Activated naive CD8-positive, alpha-beta T cell treated with anti-CD3 and anti-CD28 coated beads, Interleukin-2, amount 50 U/mL, for 24 hours (primary cell): ENCODE measurements at regions not wholly inside any gene's neighbourhood (a gene's known extent, or its start where the extent isn't known, plus 50 kb on each side); places are given as distances from the start of the nearest gene placed in this dataset.

Experiments used
- ATAC-seq: fragments of 150-1000 bp; cut with Tn5 transposase; one replicate; pipeline ENCODE4 v1.10.0; 2021
- DNase-seq: peaks from one replicate; pipeline ENCODE4 v3.0.0; 2021
- H3K27ac Mint-ChIP-seq: one replicate; pipeline ENCODE4 v1.8.0; 2021; ENCODE audit warnings: mild to moderate bottlenecking, mixed read lengths
- H3K27me3 Mint-ChIP-seq: one replicate; pipeline ENCODE4 v1.8.0; 2021; ENCODE audit warnings: mixed read lengths
- H3K36me3 Mint-ChIP-seq: one replicate; pipeline ENCODE4 v1.8.0; 2021; ENCODE audit warnings: low read depth, mixed read lengths
- H3K4me1 Mint-ChIP-seq: one replicate; pipeline ENCODE4 v1.8.0; 2021; ENCODE audit warnings: mixed read lengths
- H3K4me3 Mint-ChIP-seq: one replicate; pipeline ENCODE4 v1.8.0; 2021; ENCODE audit warnings: mild to moderate bottlenecking, moderate library complexity, mixed read lengths
- H3K9me3 Mint-ChIP-seq: one replicate; pipeline ENCODE4 v1.8.0; 2021; ENCODE audit warnings: mixed read lengths

DNA sequence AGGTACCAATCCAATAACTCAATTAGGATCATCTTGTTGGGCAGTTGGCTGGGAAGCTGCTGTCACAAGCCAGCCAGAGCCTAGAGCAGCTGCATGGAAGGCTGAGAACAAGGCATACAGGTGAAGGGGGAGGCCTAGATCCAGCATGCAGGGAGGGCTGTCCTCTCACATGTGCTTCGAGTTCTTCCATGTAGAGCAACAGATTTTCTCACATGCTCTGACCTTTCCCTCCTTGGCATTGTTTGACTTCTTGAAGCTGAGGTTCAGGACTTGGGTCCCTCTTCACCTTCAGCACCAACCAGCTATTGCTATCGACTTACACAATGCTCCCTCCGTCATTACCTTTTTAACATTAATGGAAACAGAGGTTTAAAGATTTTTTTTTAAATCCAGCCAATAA, 257.7 kb downstream of the ATG4C start:
- peaks cover under 1% of the 10 kb centered on the region for H3K9me3 Mint-ChIP-seq
- no peak for DNase-seq
- H3K27me3 Mint-ChIP-seq: peaks cover 4% of the 10 kb centered on the region
- H3K36me3 Mint-ChIP-seq: no peaks in the 10 kb centered on the region
- H3K4me1 Mint-ChIP-seq: no peaks in the 10 kb centered on the region
- ATAC-seq: no peak
- no peak overlapping the region for H3K27ac Mint-ChIP-seq
- H3K4me3 Mint-ChIP-seq: no peak overlapping the region

DNA sequence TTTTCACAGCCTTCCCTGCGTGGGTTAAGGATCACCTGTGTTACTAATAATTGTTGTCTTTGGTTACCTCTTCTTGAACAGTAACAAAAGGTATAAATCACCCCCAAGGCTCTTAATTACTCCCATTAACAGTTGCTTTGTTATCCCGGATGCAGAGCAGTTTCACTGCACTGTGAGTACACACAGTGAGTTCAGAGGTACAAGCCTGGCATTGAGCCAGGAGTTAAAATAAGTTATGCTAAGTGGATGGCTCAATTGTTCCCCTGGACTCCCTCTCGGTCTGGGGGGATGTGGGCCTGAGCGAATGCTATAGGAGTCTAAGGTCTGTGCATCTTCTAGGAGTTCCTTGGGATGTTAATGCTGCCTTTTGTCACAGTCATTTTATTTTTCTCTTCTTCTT, 258.3 kb downstream of the ATG4C start:
- H3K4me3 Mint-ChIP-seq: no peak overlapping the region
- H3K27me3 Mint-ChIP-seq: peaks cover 4% of the 10 kb centered on the region
- no peak for ATAC-seq
- H3K27ac Mint-ChIP-seq: no peak overlapping the region
- H3K9me3 Mint-ChIP-seq: no peaks in the 10 kb centered on the region
- no peaks in the 10 kb centered on the region for H3K36me3 Mint-ChIP-seq
- no peak for DNase-seq
- H3K4me1 Mint-ChIP-seq: no peaks in the 10 kb centered on the region

DNA sequence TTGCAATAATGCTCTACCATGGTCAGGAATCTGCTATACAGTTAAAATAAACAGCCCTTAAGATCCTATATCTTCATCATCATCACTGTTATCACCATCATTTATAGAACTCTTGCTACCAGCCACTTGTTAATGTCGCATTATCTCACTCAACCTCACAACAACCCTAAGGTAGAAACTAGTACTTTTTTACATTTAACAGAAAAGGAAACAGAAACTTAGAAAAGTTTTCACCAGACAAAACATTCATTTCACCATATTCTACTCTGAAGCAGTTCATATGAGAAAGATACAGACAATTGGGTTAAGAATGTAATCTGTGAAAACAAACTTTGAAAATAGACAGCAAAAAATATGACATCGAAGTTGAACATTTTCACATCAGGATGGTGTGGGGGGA, 262.6 kb downstream of the ATG4C start:
- ATAC-seq (no peak), DNase-seq (no peak)
- Mint-ChIP-seq H3K4me1 (no peaks in the 10 kb centered on the region), H3K27me3 (peaks cover 3% of the 10 kb centered on the region), H3K4me3 (no peak overlapping the region), H3K36me3 (no peaks in the 10 kb centered on the region), H3K27ac (no peak overlapping the region), H3K9me3 (no peaks in the 10 kb centered on the region)

DNA sequence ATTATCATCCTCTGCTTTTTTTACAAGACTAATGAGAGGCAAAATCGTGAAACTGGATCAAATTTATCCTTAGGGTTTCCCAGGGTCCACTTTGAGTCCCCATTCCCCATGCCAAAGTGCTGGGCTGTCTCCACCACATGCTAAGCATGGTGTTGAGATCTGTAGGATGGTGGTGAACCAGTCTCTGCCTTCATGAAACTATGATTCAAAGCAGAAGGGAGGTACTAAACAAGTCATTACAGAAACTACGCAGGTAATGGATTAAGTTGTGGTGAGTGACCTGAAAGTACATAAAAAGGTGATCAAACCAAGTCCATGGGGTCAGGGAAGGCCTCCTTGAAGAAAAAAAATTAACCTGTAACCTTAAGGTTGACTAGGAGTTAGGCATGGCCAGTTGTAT, 265.2 kb downstream of the ATG4C start:
- no peak overlapping the region for H3K4me3 Mint-ChIP-seq
- ATAC-seq (no peak), DNase-seq (no peak)
- no peaks in the 10 kb centered on the region for H3K4me1 Mint-ChIP-seq
- H3K9me3 Mint-ChIP-seq: no peaks in the 10 kb centered on the region
- H3K36me3 Mint-ChIP-seq: no peaks in the 10 kb centered on the region
- peaks cover 3% of the 10 kb centered on the region for H3K27me3 Mint-ChIP-seq
- H3K27ac Mint-ChIP-seq: no peak overlapping the region

DNA sequence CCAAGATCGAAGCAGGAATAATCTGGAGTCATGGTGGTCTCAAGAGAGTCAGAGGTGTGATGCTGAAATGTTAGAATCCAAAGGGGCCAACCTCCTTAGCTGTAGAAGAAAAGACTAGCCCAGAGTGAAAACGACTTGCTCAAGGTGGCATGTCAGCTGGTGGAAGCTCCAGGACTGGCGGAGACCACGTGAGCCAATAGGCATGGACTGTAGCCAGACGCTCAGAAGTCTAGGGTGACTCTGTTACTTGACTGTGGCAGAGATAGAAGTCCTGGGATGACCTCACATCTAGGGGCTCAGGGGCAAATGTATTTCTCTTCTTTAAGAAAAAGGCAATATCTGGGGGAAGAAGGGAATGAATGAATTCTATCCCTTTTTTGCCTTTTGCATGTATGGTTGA, 267.4 kb downstream of the ATG4C start:
- H3K4me3 Mint-ChIP-seq: no peak overlapping the region
- H3K4me1 Mint-ChIP-seq: no peaks in the 10 kb centered on the region
- no peak for DNase-seq
- H3K27me3 Mint-ChIP-seq: peaks cover 6% of the 10 kb centered on the region
- H3K27ac Mint-ChIP-seq: no peak overlapping the region
- no peak for ATAC-seq
- no peaks in the 10 kb centered on the region for H3K9me3 Mint-ChIP-seq
- no peaks in the 10 kb centered on the region for H3K36me3 Mint-ChIP-seq

- Mint-ChIP-seq H3K27me3 (peaks cover 7% of the 10 kb centered on the region), H3K4me1 (no peaks in the 10 kb centered on the region), H3K27ac (no peak overlapping the region), H3K9me3 (no peaks in the 10 kb centered on the region), H3K36me3 (no peaks in the 10 kb centered on the region), H3K4me3 (no peak overlapping the region)
- ATAC-seq (no peak), DNase-seq (no peak)
Observed at GRCh38 chr1:63051886-63052285, 268.0 kb downstream of the ATG4C start.

DNA sequence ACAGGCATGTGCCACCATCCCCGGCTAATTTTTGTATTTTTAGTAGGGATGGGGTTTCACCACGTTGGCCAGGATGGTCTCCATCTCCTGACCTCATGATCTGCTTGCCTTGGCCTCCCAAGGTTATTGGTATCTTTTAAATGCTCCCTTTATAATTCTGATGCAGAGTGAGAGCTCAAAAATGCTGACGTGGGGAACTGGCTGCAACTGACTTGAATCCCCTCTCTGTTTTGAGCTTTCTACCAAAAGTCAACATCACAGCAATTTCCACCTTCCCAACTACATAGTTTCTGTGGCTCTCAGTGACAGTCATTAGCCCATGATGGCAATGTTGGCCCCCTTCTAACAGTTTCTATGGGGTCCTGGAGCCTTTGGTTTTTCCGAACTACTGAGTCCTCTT, 268.2 kb upstream of the FOXD3 start:
- H3K36me3 Mint-ChIP-seq: no peaks in the 10 kb centered on the region
- no peak for DNase-seq
- no peak overlapping the region for H3K27ac Mint-ChIP-seq
- ATAC-seq: no peak
- no peaks in the 10 kb centered on the region for H3K9me3 Mint-ChIP-seq
- H3K27me3 Mint-ChIP-seq: peaks cover 9% of the 10 kb centered on the region
- no peak overlapping the region for H3K4me3 Mint-ChIP-seq
- no peaks in the 10 kb centered on the region for H3K4me1 Mint-ChIP-seq

- no peak for DNase-seq
- Mint-ChIP-seq H3K27ac (no peak overlapping the region), H3K9me3 (no peaks in the 10 kb centered on the region)
Observed at GRCh38 chr1:63063367-63063766, 259.0 kb upstream of the FOXD3 start.

DNA sequence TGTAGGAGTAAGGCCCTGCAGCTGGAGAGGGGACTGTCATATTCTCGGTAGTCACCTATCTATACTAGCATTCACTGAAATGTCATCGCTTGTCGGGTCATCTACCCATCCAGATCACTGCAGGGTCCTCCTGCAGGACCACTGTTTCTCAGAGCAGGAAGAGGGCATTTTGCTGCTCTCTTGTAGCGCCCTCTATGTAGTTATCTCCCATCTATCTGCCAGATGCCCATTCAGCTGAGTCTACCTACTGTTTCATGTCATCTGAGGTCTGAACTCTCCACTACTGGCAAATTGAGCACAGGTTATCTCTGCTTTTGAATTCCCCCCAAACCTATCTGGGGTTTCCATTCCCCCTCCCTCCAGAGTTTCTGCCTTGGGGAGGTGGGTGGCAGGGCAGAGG, 258.2 kb upstream of the FOXD3 start:
- Mint-ChIP-seq H3K27ac (no peak overlapping the region), H3K9me3 (no peaks in the 10 kb centered on the region), H3K27me3 (no peaks in the 10 kb centered on the region), H3K36me3 (no peaks in the 10 kb centered on the region), H3K4me3 (no peak overlapping the region), H3K4me1 (no peaks in the 10 kb centered on the region)
- DNase-seq: no peak
- ATAC-seq: no peak

More at GRCh38 chr1:63063367-63063766, 259.0 kb upstream of the FOXD3 start:
- Mint-ChIP-seq H3K27me3 (no peaks in the 10 kb centered on the region), H3K36me3 (no peaks in the 10 kb centered on the region), H3K4me3 (no peak overlapping the region), H3K4me1 (no peaks in the 10 kb centered on the region)
- ATAC-seq: no peak

- H3K36me3 Mint-ChIP-seq: no peaks in the 10 kb centered on the region
Observed at GRCh38 chr1:63068626-63069025, 253.7 kb upstream of the FOXD3 start.

GRCh38 chr1:63069214-63069613, 253.2 kb upstream of the FOXD3 start:
- ATAC-seq: no peak
- peaks cover 12% of the 10 kb centered on the region for H3K27me3 Mint-ChIP-seq
- no peaks in the 10 kb centered on the region for H3K4me1 Mint-ChIP-seq
- no peaks in the 10 kb centered on the region for H3K9me3 Mint-ChIP-seq
- no peak overlapping the region for H3K4me3 Mint-ChIP-seq
- DNase-seq: no peak
- no peaks in the 10 kb centered on the region for H3K36me3 Mint-ChIP-seq
- H3K27ac Mint-ChIP-seq: no peak overlapping the region

More at GRCh38 chr1:63068626-63069025, 253.7 kb upstream of the FOXD3 start:
- no peak overlapping the region for H3K4me3 Mint-ChIP-seq
- ATAC-seq (no peak), DNase-seq (no peak)
- peaks cover 11% of the 10 kb centered on the region for H3K27me3 Mint-ChIP-seq
- no peak overlapping the region for H3K27ac Mint-ChIP-seq
- H3K9me3 Mint-ChIP-seq: no peaks in the 10 kb centered on the region
- no peaks in the 10 kb centered on the region for H3K4me1 Mint-ChIP-seq

DNA sequence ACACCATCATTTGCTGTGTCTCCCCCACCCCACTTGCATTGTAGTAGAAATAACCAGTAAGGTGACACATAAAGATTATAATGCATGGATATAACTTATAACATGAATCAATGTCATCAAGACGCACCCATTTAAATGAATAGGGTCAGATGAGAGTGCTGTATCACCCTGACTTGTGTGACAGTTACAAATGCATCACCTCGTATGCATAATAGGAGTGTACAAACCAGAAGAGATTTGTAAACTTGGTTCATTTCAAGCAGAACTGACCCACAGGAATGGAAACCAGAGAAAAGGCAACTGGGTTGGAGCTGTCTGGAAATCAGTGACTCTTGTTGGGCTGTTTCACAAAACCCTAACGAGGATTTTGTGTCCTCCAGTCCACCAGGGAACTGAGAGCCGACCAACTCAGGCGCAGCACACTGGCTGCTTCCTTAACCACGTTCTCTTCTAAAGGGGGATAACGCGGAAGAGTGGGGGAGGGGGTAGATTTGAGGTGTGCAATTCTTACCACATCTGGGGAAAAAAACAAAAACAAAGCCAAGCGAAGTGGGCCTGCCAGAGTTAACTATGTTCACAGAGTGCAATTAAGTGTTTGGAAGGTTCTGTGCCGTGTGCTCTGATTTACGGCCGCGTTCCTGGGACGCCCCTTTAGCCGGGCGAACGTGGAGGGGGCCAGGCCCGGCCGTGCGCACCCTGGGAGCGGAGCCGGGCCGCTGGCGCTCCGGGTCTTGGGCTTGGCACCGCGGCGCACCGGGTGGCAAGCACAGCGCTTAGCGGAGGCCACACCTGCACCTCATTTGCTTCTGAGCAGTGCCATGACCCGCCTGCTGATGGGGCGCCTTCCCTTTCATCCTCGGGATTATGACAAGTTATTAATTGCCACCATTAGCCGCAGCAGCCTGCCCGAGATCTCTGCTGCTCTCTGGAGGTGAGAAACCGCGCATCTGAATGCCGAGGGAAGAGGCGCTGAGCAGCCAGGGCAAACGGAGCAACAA, 248.8 kb upstream of the FOXD3 start:
- ATAC-seq: no peak
- H3K27ac Mint-ChIP-seq: no peak overlapping the region
- peaks cover 27% of the 10 kb centered on the region for H3K27me3 Mint-ChIP-seq
- H3K4me1 Mint-ChIP-seq: no peaks in the 10 kb centered on the region
- peaks cover 10% of the 10 kb centered on the region for H3K9me3 Mint-ChIP-seq
- no peak for DNase-seq
- no peaks in the 10 kb centered on the region for H3K36me3 Mint-ChIP-seq
- no peak overlapping the region for H3K4me3 Mint-ChIP-seq

GRCh38 chr1:63074321-63074720, 248.0 kb upstream of the FOXD3 start:
- ATAC-seq: no peak
- no peak for DNase-seq
- no peaks in the 10 kb centered on the region for H3K4me1 Mint-ChIP-seq
- H3K4me3 Mint-ChIP-seq: no peak overlapping the region
- H3K36me3 Mint-ChIP-seq: no peaks in the 10 kb centered on the region
- peaks cover 10% of the 10 kb centered on the region for H3K9me3 Mint-ChIP-seq
- H3K27me3 Mint-ChIP-seq: peaks cover 27% of the 10 kb centered on the region
- H3K27ac Mint-ChIP-seq: no peak overlapping the region

GRCh38 chr1:63082766-63083165, 239.6 kb upstream of the FOXD3 start:
- DNase-seq (no peak), ATAC-seq (no peak)
- Mint-ChIP-seq H3K27ac (no peak overlapping the region), H3K36me3 (no peaks in the 10 kb centered on the region), H3K27me3 (peaks cover 15% of the 10 kb centered on the region), H3K4me1 (no peaks in the 10 kb centered on the region), H3K4me3 (no peak overlapping the region), H3K9me3 (no peaks in the 10 kb centered on the region)

- no peak overlapping the region for H3K27ac Mint-ChIP-seq
- H3K36me3 Mint-ChIP-seq: no peaks in the 10 kb centered on the region
- peaks cover 16% of the 10 kb centered on the region for H3K27me3 Mint-ChIP-seq
- no peak overlapping the region for H3K4me3 Mint-ChIP-seq
- no peak for ATAC-seq
- H3K4me1 Mint-ChIP-seq: no peaks in the 10 kb centered on the region
- DNase-seq: no peak
- H3K9me3 Mint-ChIP-seq: no peaks in the 10 kb centered on the region
Observed at GRCh38 chr1:63087966-63088365, 234.4 kb upstream of the FOXD3 start.
